Mesendoderm (in vitro differentiated cells): ENCODE measurements at regions not wholly inside any gene's neighbourhood (a gene's known extent, or its start where the extent isn't known, plus 50 kb on each side); places are given as distances from the start of the nearest gene placed in this dataset.
A peak's percentile ranks its signal among the peaks of the same experiment; 100 is the strongest.

Source experiments
- DNase-seq: peaks from one replicate; pipeline ENCODE4 v3.0.0; 2013
- H2AK5ac ChIP-seq: 2 replicates; pipeline ENCODE4 v1.6.1; 2013; ENCODE audit warnings: low read length, inconsistent platforms
- H2BK120ac ChIP-seq: 2 replicates; pipeline ENCODE4 v1.6.1; 2013; ENCODE audit warnings: low read depth, mild to moderate bottlenecking, low read length, moderate library complexity, mixed read lengths
- H2BK15ac ChIP-seq: replicated peaks from 2 replicates; pipeline ENCODE4 v1.6.1; 2013; ENCODE audit warnings: low read depth, mild to moderate bottlenecking, moderate library complexity
- H2BK5ac ChIP-seq: 2 replicates; pipeline ENCODE4 v1.6.1; 2013; ENCODE audit warnings: low read length, inconsistent platforms
- H3K18ac ChIP-seq: 2 replicates; pipeline ENCODE4 v1.6.1; 2013; ENCODE audit warnings: mild to moderate bottlenecking, low read length, mixed read lengths
- H3K23ac ChIP-seq: one replicate; pipeline ENCODE4 v1.6.1; 2013; ENCODE audit warnings: low read length
- H3K27ac ChIP-seq: 2 replicates; pipeline ENCODE4 v1.5.1; 2013; ENCODE audit warnings: low read depth, mild to moderate bottlenecking, inconsistent platforms, low read length, moderate library complexity
- H3K27me3 ChIP-seq: 2 replicates; pipeline ENCODE4 v1.6.1; 2013; ENCODE audit warnings: low read length, control low read depth, mild to moderate bottlenecking, inconsistent platforms; ENCODE audit not compliant: insufficient read depth, poor library complexity
- H3K36me3 ChIP-seq: 2 replicates; pipeline ENCODE4 v1.6.1; 2013; ENCODE audit warnings: low read length, inconsistent platforms; ENCODE audit not compliant: control insufficient read depth, insufficient read depth
- H3K4ac ChIP-seq: one replicate; pipeline ENCODE4 v1.6.1; 2013; ENCODE audit warnings: low read depth, mild to moderate bottlenecking, low read length, moderate library complexity
- H3K4me1 ChIP-seq: 2 replicates; pipeline ENCODE4 v1.6.1; 2013; ENCODE audit warnings: low read depth, low read length, inconsistent platforms; ENCODE audit not compliant: control insufficient read depth
- H3K4me2 ChIP-seq: 2 replicates; pipeline ENCODE4 v1.6.1; 2013; ENCODE audit warnings: low read length
- H3K4me3 ChIP-seq: 2 replicates; pipeline ENCODE4 v1.5.1; 2013; ENCODE audit warnings: mild to moderate bottlenecking, low read length
- H3K56ac ChIP-seq: one replicate; pipeline ENCODE4 v1.6.1; 2013; ENCODE audit warnings: low read length
- H3K79me1 ChIP-seq: 2 replicates; pipeline ENCODE4 v1.6.1; 2013; ENCODE audit warnings: low read length, inconsistent platforms
- H3K79me2 ChIP-seq: 2 replicates; pipeline ENCODE4 v1.6.1; 2013; ENCODE audit warnings: mild to moderate bottlenecking, low read length; ENCODE audit not compliant: control insufficient read depth, insufficient read depth
- H3K9ac ChIP-seq: 2 replicates; pipeline ENCODE4 v1.6.1; 2013; ENCODE audit warnings: low read length, inconsistent platforms
- H4K5ac ChIP-seq: one replicate; pipeline ENCODE4 v1.6.1; 2013; ENCODE audit warnings: low read length
- H4K8ac ChIP-seq: one replicate; pipeline ENCODE4 v1.6.1; 2013; ENCODE audit warnings: low read depth, mild to moderate bottlenecking, control low read depth, low read length, moderate library complexity
- WGBS: extraction: QIAGEN DNeasy Blood & Tissue Kit; methylation state at CpG from one replicate; pipeline ENCODE4 v1.1.7; 2013; ENCODE audit warnings: low lambda C conversion rate, missing lambda C conversion rate; ENCODE audit not compliant: insufficient coverage; ENCODE audit errors: extremely low coverage; 5-methylcytosine and 5-hydroxymethylcytosine counted together

DNA sequence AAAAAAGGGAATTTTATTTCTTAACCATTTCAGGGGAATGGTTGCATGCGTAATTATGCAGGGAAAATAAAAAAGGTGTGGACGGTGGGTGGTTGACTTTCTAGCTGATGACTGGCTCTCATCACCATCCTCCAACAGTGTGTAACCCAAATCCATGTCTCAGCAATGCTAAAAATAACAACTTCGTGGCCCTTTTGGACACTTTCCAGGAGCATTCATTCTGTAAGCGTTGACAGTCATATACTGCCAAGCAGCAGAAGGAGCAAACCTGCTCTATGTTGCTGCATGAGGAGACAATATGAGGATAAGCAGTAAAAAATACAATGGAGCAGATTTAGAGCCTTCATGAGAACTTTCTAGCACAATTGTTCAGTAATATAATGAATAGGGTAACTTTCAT is 189.1 kb downstream of the ANXA2 start:
- Histone ChIP-seq H3K4me3 (no peak overlapping the region), H3K79me1 (no peaks in the 10 kb centered on the region), H3K79me2 (no peaks in the 10 kb centered on the region), H3K56ac (no peak overlapping the region), H3K27me3 (no peaks in the 10 kb centered on the region), H3K4ac (no peak overlapping the region), H3K36me3 (no peaks in the 10 kb centered on the region), H4K5ac (no peak overlapping the region), H3K4me1 (no peaks in the 10 kb centered on the region), H3K23ac (no peak overlapping the region), H3K18ac (no peak overlapping the region), H2BK15ac (no peak overlapping the region), H2AK5ac (no peak overlapping the region), H3K4me2 (no peak overlapping the region), H3K9ac (no peak overlapping the region), H2BK5ac (no peak overlapping the region), H2BK120ac (no peak overlapping the region), H4K8ac (no peak overlapping the region), H3K27ac (no peak overlapping the region)
- no CpG with 5 or more reads among the region's 4 CpGs for WGBS
- no peak for DNase-seq

DNA sequence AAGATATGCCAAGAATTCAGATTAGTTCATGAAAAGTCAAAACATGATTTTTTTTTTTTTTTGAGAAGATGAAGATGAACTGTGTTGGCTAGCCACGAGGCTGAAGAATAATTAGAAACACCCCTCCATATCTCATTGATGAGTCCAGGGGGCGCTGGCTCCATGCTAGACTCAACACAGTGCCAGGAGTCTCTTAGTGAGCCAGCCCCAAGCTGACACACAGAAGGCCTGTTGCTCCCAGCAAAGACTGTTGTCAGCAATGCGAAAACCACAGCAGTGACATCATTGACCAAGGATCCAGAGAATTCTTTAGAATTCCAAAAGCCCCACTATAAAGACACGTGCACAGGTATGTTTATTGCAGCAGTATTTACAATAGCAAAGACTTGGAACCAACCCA is 185.2 kb downstream of the ANXA2 start:
- no CpG with 5 or more reads among the region's 4 CpGs for WGBS
- no peak overlapping the region for H2BK5ac ChIP-seq
- no peaks in the 10 kb centered on the region for H3K79me2 ChIP-seq
- H3K4me3 ChIP-seq: no peak overlapping the region
- DNase-seq: peak; percentile 86
- H4K5ac ChIP-seq: no peak overlapping the region
- no peaks in the 10 kb centered on the region for H3K27me3 ChIP-seq
- H3K27ac ChIP-seq: no peak overlapping the region
- H3K23ac ChIP-seq: no peak overlapping the region
- no peak overlapping the region for H3K18ac ChIP-seq
- no peak overlapping the region for H2AK5ac ChIP-seq
- H3K4me1 ChIP-seq: no peaks in the 10 kb centered on the region
- no peaks in the 10 kb centered on the region for H3K36me3 ChIP-seq
- no peak overlapping the region for H2BK120ac ChIP-seq
- no peak overlapping the region for H3K56ac ChIP-seq
- no peaks in the 10 kb centered on the region for H3K79me1 ChIP-seq
- no peak overlapping the region for H3K4ac ChIP-seq
- H2BK15ac ChIP-seq: no peak overlapping the region
- no peak overlapping the region for H3K9ac ChIP-seq
- no peak overlapping the region for H3K4me2 ChIP-seq
- H4K8ac ChIP-seq: no peak overlapping the region

DNA sequence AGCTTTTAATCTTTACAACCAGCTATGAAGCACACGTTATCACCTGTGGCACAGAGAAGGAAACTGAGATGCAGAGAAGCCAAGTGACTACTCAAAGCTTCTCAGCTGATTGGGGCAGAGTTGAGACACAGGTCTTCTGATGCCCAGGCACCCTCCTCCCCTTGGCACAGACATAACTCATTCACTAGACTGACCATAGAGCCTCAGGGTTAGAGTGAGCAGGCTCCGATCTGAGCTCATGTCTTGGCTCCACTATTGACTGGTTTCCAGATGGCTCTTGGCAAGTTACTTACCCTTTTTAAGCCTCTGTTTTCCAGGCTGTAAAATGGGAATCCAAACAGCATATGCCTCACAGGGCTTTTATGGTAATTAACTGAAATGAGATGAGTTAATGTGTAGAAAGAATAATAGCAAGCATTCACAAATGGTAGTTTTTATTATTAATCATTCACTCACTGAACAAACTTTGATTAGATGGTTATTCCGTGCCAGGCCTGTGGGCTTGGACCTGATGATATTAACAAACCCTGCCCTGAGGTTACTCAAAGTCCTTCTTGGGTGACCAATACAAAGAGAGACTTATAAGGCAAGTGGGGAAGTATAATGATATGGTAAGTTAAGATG is 184.3 kb downstream of the ANXA2 start:
- H2BK5ac ChIP-seq: no peak overlapping the region
- H3K18ac ChIP-seq: no peak overlapping the region
- H2BK120ac ChIP-seq: no peak overlapping the region
- H4K8ac ChIP-seq: no peak overlapping the region
- no peak overlapping the region for H3K27ac ChIP-seq
- no peak overlapping the region for H3K4ac ChIP-seq
- no peaks in the 10 kb centered on the region for H3K27me3 ChIP-seq
- H3K23ac ChIP-seq: no peak overlapping the region
- WGBS: no CpG with 5 or more reads among the region's 3 CpGs
- H3K4me2 ChIP-seq: no peak overlapping the region
- H3K4me3 ChIP-seq: no peak overlapping the region
- no peak overlapping the region for H2BK15ac ChIP-seq
- no peaks in the 10 kb centered on the region for H3K36me3 ChIP-seq
- H3K4me1 ChIP-seq: no peaks in the 10 kb centered on the region
- no peaks in the 10 kb centered on the region for H3K79me1 ChIP-seq
- no peak overlapping the region for H4K5ac ChIP-seq
- no peak overlapping the region for H3K9ac ChIP-seq
- H3K56ac ChIP-seq: no peak overlapping the region
- no peak overlapping the region for H2AK5ac ChIP-seq
- no peaks in the 10 kb centered on the region for H3K79me2 ChIP-seq
- DNase-seq: no peak

DNA sequence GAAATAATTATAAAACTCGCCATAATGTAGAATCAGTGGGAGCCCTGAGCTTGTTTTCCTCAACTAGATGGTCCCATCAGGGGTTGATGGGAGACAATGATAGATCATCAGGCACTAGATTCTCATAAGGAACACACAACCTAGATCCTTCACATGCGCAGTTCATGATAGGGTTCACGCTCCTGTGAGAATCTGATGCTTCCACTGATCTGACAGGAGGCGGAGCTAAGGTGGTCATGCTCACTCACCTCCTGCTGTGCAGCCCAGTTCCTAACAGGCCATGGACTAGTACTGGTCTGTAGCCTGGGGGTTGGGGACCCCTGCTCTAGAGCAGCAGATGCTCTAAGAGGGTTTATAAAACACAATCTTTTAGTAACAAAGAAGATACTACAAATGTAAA is 183.6 kb downstream of the ANXA2 start:
- Histone ChIP-seq H3K4me2 (no peak overlapping the region), H3K27me3 (no peaks in the 10 kb centered on the region), H3K36me3 (no peaks in the 10 kb centered on the region), H3K4ac (no peak overlapping the region), H3K23ac (no peak overlapping the region), H3K4me3 (no peak overlapping the region), H3K79me1 (no peaks in the 10 kb centered on the region), H3K18ac (no peak overlapping the region), H4K5ac (no peak overlapping the region), H3K79me2 (no peaks in the 10 kb centered on the region), H3K56ac (no peak overlapping the region), H3K4me1 (no peaks in the 10 kb centered on the region), H2BK120ac (no peak overlapping the region), H4K8ac (no peak overlapping the region), H3K9ac (no peak overlapping the region), H2BK15ac (no peak overlapping the region), H2BK5ac (no peak overlapping the region), H2AK5ac (no peak overlapping the region), H3K27ac (no peak overlapping the region)
- no peak for DNase-seq
- no CpG with 5 or more reads among the region's 4 CpGs for WGBS

DNA sequence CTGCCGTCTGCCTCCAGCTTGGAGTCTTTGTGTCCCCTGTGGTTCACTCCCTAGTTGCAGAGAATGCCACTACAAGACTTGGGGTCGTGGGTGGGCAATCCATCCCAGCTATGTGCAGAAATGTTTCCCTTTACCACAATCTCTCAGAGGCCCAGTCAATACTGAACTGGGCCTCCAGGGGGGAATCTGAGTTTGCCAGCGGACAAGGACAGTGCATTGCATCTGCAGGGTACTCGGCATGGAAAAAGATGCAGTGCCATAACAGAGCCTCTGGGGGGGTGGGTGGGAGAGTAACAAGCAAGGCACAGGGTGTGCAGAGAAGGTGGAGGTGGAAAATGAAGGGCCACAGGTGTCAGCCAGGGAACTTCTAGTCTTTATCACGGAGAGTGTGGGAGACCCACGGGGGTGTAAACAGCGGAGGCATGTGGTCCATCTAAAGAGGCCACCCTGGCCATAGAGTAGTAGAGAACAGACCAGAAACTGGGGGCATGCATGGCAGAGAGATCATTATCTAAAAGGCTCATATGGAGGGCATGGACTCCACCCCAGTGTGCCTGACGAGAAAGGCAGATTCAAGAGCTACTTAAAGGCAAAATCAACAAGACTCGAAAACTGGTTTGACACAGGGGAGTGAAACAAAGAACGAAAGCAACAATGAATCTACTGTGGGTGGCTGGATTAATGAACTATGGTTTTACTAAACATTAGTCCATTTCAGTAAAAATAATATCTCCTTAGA is 182.4 kb downstream of the ANXA2 start:
- Histone ChIP-seq H2BK15ac (no peak overlapping the region), H3K79me2 (no peaks in the 10 kb centered on the region), H3K56ac (no peak overlapping the region), H3K23ac (no peak overlapping the region), H3K4ac (no peak overlapping the region), H2BK120ac (no peak overlapping the region), H3K4me3 (no peak overlapping the region), H3K27me3 (no peaks in the 10 kb centered on the region), H4K5ac (no peak overlapping the region), H3K4me1 (no peaks in the 10 kb centered on the region), H3K79me1 (no peaks in the 10 kb centered on the region), H3K27ac (no peak overlapping the region), H3K4me2 (no peak overlapping the region), H3K18ac (no peak overlapping the region), H4K8ac (no peak overlapping the region), H2AK5ac (no peak overlapping the region), H3K9ac (no peak overlapping the region), H2BK5ac (no peak overlapping the region), H3K36me3 (no peaks in the 10 kb centered on the region)
- no CpG with 5 or more reads among the region's 10 CpGs for WGBS
- DNase-seq: peak; percentile 39

DNA sequence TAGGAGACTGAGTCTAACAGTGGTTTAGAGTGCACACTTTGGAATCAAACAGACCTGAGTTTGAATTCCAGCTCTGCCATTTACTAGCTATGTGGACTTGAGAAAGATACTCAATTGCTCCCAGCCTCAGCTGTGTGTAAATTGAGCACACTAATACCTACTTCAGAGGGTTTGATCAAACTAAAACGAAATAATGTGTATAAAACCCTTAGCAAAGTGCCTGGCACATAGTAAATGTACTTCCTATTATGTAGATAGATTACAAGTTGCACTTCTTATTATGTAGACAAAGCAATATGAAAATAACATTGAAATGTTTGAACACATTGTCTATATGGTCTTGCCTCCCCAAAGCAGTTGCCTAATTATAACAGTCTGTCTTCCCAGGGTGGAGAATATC is 180.6 kb downstream of the ANXA2 start:
- no peaks in the 10 kb centered on the region for H3K36me3 ChIP-seq
- no peaks in the 10 kb centered on the region for H3K4me1 ChIP-seq
- no peaks in the 10 kb centered on the region for H3K27me3 ChIP-seq
- H3K27ac ChIP-seq: no peak overlapping the region
- no peak overlapping the region for H3K18ac ChIP-seq
- no peak overlapping the region for H3K56ac ChIP-seq
- no peak overlapping the region for H4K8ac ChIP-seq
- H2BK5ac ChIP-seq: no peak overlapping the region
- no peak overlapping the region for H2AK5ac ChIP-seq
- no peak overlapping the region for H2BK120ac ChIP-seq
- no peaks in the 10 kb centered on the region for H3K79me1 ChIP-seq
- H2BK15ac ChIP-seq: no peak overlapping the region
- no peak overlapping the region for H3K4me2 ChIP-seq
- H3K79me2 ChIP-seq: no peaks in the 10 kb centered on the region
- no peak overlapping the region for H3K4me3 ChIP-seq
- no peak overlapping the region for H3K4ac ChIP-seq
- no peak overlapping the region for H3K23ac ChIP-seq
- no peak for DNase-seq
- no CpG with 5 or more reads among the region's 1 CpG for WGBS
- H3K9ac ChIP-seq: no peak overlapping the region
- no peak overlapping the region for H4K5ac ChIP-seq
